Neural crest cell (in vitro differentiated cells): ENCODE measurements at regions not wholly inside any gene's neighbourhood (a gene's known extent, or its start where the extent isn't known, plus 50 kb on each side); places are given as distances from the start of the nearest gene placed in this dataset.

Experiments used
- DNase-seq: peaks from one replicate; pipeline ENCODE4 v3.0.0; 2021; ENCODE audit warnings: low read depth, mixed read lengths, low spot score
- H3K27ac Mint-ChIP-seq: one replicate; pipeline ENCODE4 v1.8.0; 2021; ENCODE audit warnings: mild to moderate bottlenecking, mixed read lengths; ENCODE audit not compliant: unreplicated experiment
- H3K27me3 Mint-ChIP-seq: 2 replicates; pipeline ENCODE4 v1.8.0; 2021; ENCODE audit warnings: low read depth, mild to moderate bottlenecking, mixed read lengths
- H3K36me3 Mint-ChIP-seq: 2 replicates; pipeline ENCODE4 v1.8.0; 2021; ENCODE audit warnings: low read depth, mild to moderate bottlenecking, mixed read lengths
- H3K4me1 Mint-ChIP-seq: 2 replicates; pipeline ENCODE4 v1.8.0; 2021; ENCODE audit warnings: mixed read lengths
- H3K4me3 Mint-ChIP-seq: one replicate; pipeline ENCODE4 v1.8.0; 2021; ENCODE audit warnings: mild to moderate bottlenecking, mixed read lengths
- H3K9me3 Mint-ChIP-seq: 2 replicates; pipeline ENCODE4 v1.8.0; 2021; ENCODE audit warnings: mixed read lengths
- CTCF ChIP-seq: fragments of 200-600 bp; sonication (generic); conservative IDR thresholded peaks from 2 replicates; pipeline ENCODE4 v1.5.0; 2021; ENCODE audit warnings: antibody characterized with exemption, mild to moderate bottlenecking

DNA sequence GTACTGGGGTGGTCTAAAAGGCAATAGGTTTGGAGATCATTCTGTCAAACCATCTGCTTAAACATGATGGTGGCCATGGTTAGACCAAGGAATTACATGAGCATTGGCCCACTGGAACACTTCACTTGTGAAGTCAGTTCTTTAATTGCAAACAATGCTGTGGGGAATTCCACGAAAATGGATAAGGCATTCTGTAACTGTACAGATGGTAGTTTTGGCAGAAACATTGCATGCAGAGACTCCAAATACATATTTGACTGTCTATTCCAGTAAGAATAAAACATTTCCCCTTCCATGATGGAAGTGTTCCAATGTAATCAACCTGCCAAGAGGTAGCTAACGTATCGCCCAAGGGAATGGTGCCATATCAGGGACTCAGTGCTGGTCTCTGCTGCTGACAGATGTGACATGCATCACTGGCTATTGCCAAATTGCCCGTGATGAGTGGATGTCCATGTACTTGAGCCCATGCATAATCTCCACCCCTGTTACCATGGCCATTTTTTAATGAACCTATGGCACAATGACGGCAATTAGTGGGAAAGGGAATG is 417.9 kb downstream of the CDH7 start:
- no peak for TF ChIP-seq CTCF
- Mint-ChIP-seq H3K4me3 (no peak overlapping the region), H3K9me3 (no peaks in the 10 kb centered on the region), H3K4me1 (no peaks in the 10 kb centered on the region), H3K27ac (no peak overlapping the region), H3K36me3 (no peaks in the 10 kb centered on the region), H3K27me3 (no peaks in the 10 kb centered on the region)
- DNase-seq = no peak

DNA sequence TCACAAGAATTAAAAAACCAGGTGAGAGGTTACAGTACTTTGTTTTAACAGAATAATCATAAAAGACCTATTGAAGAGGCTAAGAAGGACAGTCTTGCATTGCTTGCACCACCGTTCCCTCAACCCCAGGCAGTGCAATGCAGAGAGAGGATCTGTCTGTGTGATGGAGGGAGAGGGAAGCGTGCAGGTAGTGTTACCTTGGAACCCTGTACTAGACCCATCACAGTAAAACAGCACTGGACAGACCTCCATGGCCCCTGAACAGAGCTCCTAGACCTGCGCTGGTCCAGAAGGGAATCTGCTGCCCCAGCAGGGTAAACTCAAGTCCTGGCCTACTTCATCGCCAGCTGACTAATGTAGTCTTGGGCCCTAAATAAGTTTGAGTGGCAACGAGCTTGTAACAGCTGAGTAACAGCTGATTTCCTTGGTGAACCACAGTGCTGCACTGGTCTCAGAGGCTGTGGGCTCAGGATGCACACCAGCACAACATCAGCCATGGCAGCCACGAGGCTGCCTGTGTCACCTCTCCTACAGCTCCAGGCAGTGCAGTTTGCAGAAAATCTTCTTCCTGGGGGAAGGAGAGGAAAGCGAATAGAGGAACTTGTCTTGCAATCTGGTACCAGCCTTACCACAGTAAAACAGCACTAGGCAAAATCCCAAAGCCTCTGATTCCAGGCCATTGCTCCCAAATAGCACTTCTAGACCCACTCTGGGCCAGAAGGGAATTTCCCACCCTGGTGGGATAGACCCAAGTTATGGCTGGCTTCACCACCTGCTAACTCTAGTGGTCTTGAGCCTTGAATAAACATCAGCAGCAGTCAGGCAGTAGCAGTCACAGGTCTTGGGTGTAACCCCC is 417.2 kb downstream of the CDH7 start:
- Mint-ChIP-seq H3K36me3 (no peaks in the 10 kb centered on the region), H3K4me3 (no peak overlapping the region), H3K27me3 (no peaks in the 10 kb centered on the region), H3K4me1 (no peaks in the 10 kb centered on the region), H3K27ac (no peak overlapping the region), H3K9me3 (no peaks in the 10 kb centered on the region)
- no peak for TF ChIP-seq CTCF
- DNase-seq = no peak

DNA sequence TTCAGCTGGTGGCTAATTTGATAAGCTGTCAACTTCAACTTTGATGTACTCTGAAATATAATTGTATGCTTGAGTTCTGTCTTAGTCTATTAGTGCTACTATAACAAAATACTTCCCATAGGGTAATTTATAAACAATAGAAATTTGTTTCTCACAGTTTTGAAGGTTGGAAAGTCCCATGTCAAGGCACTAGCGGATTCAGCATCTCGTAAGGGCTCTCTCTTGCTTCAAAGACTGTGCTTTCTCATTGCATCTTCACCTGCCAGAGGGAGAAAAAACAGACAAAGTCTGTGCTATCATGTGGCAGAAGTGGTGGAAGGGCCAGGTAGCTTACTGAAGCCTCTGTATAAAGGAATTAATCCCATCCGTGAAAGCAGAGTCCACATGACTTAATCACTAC is 409.2 kb downstream of the CDH7 start:
- Mint-ChIP-seq H3K27ac (no peak overlapping the region), H3K36me3 (no peaks in the 10 kb centered on the region), H3K27me3 (no peaks in the 10 kb centered on the region), H3K4me3 (no peak overlapping the region), H3K9me3 (no peaks in the 10 kb centered on the region), H3K4me1 (no peaks in the 10 kb centered on the region)
- no peak for DNase-seq
- TF ChIP-seq CTCF = no peak

- no peaks in the 10 kb centered on the region for H3K9me3 Mint-ChIP-seq
- no peaks in the 10 kb centered on the region for H3K36me3 Mint-ChIP-seq
- no peak for DNase-seq
- H3K4me1 Mint-ChIP-seq = no peaks in the 10 kb centered on the region
- H3K4me3 Mint-ChIP-seq = no peak overlapping the region
- H3K27ac Mint-ChIP-seq = no peak overlapping the region
- no peaks in the 10 kb centered on the region for H3K27me3 Mint-ChIP-seq
- no peak for TF ChIP-seq CTCF
These were observed 408.6 kb downstream of the CDH7 start for GRCh38 chr18:66159451-66159850.

GRCh38 chr18:66156946-66157687 is 406.3 kb downstream of the CDH7 start:
- H3K4me3 Mint-ChIP-seq = no peak overlapping the region
- H3K27me3 Mint-ChIP-seq = no peaks in the 10 kb centered on the region
- no peak for DNase-seq
- no peaks in the 10 kb centered on the region for H3K9me3 Mint-ChIP-seq
- H3K4me1 Mint-ChIP-seq = no peaks in the 10 kb centered on the region
- H3K36me3 Mint-ChIP-seq = no peaks in the 10 kb centered on the region
- TF ChIP-seq CTCF = no peak
- H3K27ac Mint-ChIP-seq = no peak overlapping the region
